SU-DHL-6 (cell line): ENCODE measurements at regions not wholly inside any gene's neighbourhood (a gene's known extent, or its start where the extent isn't known, plus 50 kb on each side); places are given as distances from the start of the nearest gene placed in this dataset.

ENCODE experiments used
- CTCF ChIP-seq: fragments of 200-600 bp; sonication (generic); IDR thresholded peaks from one replicate; pipeline ENCODE4 v1.5.1; 2017; ENCODE audit warnings: antibody characterized with exemption, mild to moderate bottlenecking, low read length, moderate library complexity; ENCODE audit not compliant: insufficient read depth, poor library complexity, severe bottlenecking
- EZH2phosphoT487 ChIP-seq: fragments of 200-600 bp; sonication (generic), shearing (Covaris generic); conservative IDR thresholded peaks from 2 replicates; pipeline ENCODE4 v1.6.1; 2018; ENCODE audit warnings: mild to moderate bottlenecking, antibody characterized with exemption, low read length, moderate library complexity, mixed read lengths

- TF ChIP-seq EZH2phosphoT487 = no peak
- no peak for TF ChIP-seq CTCF
Measured at GRCh38 chr18:27277554-27277953, 92.4 kb upstream of the CHST9 start.
